IMR-90 (cell line): ENCODE measurements at regions not wholly inside any gene's neighbourhood (a gene's known extent, or its start where the extent isn't known, plus 50 kb on each side); places are given as distances from the start of the nearest gene placed in this dataset.

ENCODE experiments used
- CTCF ChIP-seq: conservative IDR thresholded peaks from 2 replicates; pipeline ENCODE4 v1.5.1; 2012; ENCODE audit warnings: mild to moderate bottlenecking, low read depth, low read length, improper control_type of control experiment
- POLR2A ChIP-seq: IDR thresholded peaks from 2 replicates; pipeline ENCODE4 v1.6.1; 2012; ENCODE audit warnings: mild to moderate bottlenecking, low read depth, low read length
- TF ChIP-seq, protein P1 (sequence below): fragments of 150-350 bp; IDR thresholded peaks from 2 replicates; pipeline ENCODE4 v1.6.1; 2017; ENCODE audit warnings: mild to moderate bottlenecking, antibody characterized with exemption, low read length, low read depth

GRCh38 chr3:26368312-26368711 lies 254.3 kb upstream of the LRRC3B start:
- TF ChIP-seq CTCF (no peak), POLR2A (no peak)
- TF ChIP-seq, protein P1, sequence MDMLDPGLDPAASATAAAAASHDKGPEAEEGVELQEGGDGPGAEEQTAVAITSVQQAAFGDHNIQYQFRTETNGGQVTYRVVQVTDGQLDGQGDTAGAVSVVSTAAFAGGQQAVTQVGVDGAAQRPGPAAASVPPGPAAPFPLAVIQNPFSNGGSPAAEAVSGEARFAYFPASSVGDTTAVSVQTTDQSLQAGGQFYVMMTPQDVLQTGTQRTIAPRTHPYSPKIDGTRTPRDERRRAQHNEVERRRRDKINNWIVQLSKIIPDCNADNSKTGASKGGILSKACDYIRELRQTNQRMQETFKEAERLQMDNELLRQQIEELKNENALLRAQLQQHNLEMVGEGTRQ = no peak
